ENCODE measurements at regions not wholly inside any gene's neighbourhood (a gene's known extent, or its start where the extent isn't known, plus 50 kb on each side); places are given as distances from the start of the nearest gene placed in this dataset.
"Not testable (repeated sequence)": the region's sequence is repeated elsewhere in the genome, so short reads cannot be mapped to it uniquely, and the experiment has no call there.

DNA sequence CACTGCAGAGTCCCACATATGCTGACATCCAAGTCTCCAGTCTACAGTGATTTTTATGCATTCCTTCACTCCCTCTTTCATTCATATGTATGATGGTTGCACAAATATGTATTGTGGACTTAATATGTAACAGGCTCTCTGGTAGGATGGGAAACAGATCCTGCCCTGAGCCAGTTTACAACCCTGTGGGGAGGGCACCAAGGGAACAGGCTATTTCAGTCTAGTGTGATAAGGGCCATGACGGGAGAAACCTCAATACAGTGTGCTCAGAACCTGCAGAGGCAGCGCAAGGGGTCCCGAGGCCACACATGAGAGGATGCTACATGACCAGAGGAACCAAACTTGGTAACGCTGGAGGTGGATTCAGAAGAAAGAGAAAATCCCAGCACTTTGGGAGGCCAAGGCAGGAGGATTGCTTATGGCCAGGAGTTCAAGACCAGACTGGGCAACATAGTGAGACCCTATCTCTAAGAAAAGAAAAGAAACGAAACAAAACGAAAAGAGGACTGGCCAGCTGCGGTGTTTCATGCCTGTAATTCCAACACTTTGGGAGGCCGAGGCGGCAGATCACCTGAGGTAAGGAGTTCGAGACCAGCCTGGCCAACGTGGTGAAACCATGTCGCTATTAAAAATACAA is 249.8 kb upstream of the JARID2 start:
- DNase-seq (ENCODE audit: low read depth in 2 of 2): no peak

DNA sequence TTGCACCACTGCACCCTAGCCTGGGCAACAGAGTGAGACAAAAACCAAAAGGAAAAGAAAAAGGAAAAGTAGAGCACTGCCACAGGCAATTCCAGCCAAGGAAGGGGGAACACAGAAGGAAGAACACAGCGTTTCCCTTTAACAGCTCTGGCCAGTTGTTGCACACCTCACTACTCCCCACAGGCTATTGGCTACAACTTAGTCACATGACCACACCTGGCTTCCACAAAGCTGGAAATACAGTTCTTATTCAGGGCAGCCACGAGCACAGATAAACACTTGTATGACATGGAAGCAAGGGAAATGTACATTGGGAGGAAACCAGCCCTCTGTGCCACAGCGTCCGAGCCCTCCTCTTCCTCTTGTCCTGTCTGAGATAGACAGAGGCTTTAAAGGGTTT is 249.0 kb upstream of the JARID2 start:
- no peak for DNase-seq (ENCODE audit: low read depth in 2 of 2)

GRCh38 chr6:14997507-14997906 is 248.4 kb upstream of the JARID2 start:
- DNase-seq (ENCODE audit: low read depth in 2 of 2): no peak

GRCh38 chr6:14999106-14999505 is 246.8 kb upstream of the JARID2 start:
- no peak for DNase-seq (ENCODE audit: low read depth in 2 of 2)

GRCh38 chr6:15001326-15001910 is 244.5 kb upstream of the JARID2 start:
- no peak for DNase-seq (ENCODE audit: low read depth in 2 of 2)

DNA sequence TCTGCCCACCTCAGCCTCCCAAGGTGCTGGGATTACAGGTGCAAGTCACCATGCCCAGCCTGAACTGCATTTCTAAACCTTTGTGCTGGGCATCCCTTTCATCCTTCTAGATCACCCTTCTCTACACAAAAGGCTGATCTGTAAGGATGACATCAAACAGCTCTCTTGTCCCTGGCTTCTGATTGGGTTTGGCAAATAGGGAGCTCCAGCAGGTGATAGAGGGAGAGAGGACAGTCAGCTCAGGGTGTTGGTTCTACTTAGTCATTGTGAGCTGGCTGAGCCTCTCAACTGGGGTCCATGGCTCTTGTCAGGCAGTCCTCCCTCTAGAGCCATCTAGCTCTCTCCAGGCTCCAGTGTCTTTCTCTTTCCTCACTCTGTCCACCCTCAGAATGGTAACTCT is 237.6 kb upstream of the JARID2 start:
- no peak for DNase-seq (ENCODE audit: low read depth in 2 of 2)

- DNase-seq (ENCODE audit: low read depth in 2 of 2): no peak
Observed at GRCh38 chr6:15014958-15015357, 230.9 kb upstream of the JARID2 start.

DNA sequence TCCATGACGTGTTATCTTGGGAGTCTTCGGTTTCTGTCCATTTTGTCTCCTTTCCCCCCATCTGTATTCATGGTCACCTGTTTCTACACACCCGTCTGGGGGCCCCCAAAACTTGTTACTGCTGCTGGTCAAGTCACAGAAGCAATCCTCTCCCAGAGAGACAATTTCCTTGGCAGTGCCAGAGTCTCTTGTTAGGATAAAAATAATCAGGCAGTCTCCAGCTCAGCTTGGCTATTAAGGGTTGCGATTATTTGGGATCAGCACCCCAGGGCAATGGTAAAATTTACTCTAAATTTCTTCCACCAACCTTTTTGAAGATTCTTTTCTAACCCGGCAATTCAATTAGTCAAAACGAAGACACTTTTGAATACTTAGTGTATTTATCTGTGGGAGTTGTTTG is 229.1 kb upstream of the JARID2 start:
- DNase-seq (ENCODE audit: low read depth in 2 of 2): no peak

DNA sequence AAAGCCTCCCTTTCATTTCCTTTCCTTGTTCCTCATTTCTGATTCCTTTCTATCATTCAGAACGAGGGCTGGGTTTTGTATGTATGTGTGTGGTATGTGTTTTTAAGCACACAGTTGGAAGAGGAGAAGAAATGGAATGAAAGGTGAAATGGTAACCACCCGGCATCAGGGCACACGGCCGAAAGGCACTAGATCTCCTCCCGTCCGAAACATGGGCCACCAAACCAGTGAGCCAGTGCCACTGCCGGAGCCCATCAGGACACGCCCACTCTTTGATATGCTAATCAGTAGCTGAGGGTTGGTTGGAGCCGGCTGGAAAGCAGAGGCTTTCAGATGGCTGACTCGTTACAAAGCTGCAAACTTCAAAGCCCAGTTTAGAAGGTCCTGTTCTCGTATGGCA is 228.6 kb upstream of the JARID2 start:
- DNase-seq (ENCODE audit: low read depth in 2 of 2): no peak

GRCh38 chr6:15017803-15018202 is 228.1 kb upstream of the JARID2 start:
- no peak for DNase-seq (ENCODE audit: low read depth in 2 of 2)

DNA sequence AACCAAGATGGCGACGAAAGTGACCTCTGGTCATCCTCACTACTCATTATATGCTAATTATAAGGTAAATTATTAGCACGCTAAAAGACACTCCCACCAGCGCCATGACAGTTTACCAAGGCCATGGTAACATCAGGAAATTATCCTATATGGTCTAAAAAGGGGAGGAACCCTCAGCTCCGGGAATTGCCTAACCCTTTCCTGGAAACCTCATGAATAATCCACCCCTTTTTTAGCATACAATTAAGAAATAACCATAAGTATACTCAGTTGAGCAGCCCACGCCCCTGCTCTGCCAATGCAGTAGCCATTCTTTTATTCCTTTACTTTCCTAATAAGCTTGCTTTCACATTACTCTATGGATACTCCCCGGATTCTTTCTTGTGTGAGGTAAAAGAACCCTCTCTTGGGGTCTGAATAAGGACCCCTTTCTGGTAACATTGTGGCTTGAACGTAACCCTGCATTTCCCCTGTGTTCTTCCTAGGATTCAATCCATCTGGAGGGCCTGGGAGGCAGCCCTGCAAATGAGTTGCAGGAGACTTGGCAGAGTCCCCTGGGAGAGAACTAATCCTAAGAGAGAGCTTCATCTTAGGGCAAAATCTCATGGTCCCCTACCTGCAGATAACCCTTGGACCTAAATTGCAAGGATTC is 225.6 kb upstream of the JARID2 start:
- DNase-seq (ENCODE audit: low read depth in 2 of 2): no peak

GRCh38 chr6:15021074-15021473 is 224.8 kb upstream of the JARID2 start:
- no peak for DNase-seq (ENCODE audit: low read depth in 2 of 2)

DNA sequence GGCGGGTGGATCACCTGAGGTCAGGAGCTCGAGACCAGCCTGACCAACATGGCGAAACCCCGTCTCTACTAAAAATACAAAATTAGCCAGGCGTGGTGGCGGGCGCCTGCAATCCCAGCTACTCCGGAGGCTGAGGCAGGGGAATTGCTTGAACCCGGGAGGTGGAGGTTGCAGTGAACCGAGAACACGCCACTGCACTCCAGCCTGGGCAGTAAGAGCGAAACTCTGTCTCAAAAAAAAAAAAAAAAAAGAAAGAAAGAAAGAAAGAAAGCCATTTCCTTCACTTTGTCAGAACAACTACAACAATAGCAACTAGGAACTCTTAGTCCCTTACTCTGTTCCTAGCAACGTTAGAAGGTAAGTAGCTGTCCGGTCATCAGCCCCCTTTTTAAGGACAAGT is 222.9 kb upstream of the JARID2 start:
- not testable (repeated sequence) for DNase-seq (ENCODE audit: low read depth in 2 of 2)

- DNase-seq (ENCODE audit: low read depth in 2 of 2): peak; percentile 65 to 69
Observed at GRCh38 chr6:15023448-15023847, 222.4 kb upstream of the JARID2 start.

GRCh38 chr6:15025446-15025845 is 220.4 kb upstream of the JARID2 start:
- DNase-seq (ENCODE audit: low read depth in 2 of 2): no peak

GRCh38 chr6:15026832-15027231 is 219.0 kb upstream of the JARID2 start:
- no peak for DNase-seq (ENCODE audit: low read depth in 2 of 2)

DNA sequence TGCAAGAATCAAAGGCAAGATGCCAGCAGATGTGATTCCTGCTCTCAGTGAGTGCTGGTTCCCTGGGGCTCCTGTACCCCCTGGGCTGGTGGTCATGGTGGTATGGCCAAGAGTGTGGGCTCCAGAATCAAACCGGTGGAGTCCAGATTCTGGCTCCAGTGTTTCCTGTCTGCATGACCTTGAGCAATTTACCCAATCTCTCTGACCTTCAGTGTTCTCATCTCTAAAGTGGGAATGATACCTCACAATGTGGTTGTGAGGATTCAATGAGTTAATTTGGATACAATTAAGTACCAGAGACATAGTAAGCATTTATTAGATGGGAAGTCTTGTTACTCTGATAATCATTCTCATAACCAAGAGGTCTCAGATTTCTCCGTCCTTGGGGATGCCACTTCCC is 218.4 kb upstream of the JARID2 start:
- DNase-seq (ENCODE audit: low read depth in 2 of 2): no peak

GRCh38 chr6:15032015-15032414 is 213.9 kb upstream of the JARID2 start:
- DNase-seq (ENCODE audit: low read depth in 2 of 2): no peak

- no peak for DNase-seq (ENCODE audit: low read depth in 2 of 2)
Observed at GRCh38 chr6:15033850-15034203, 212.0 kb upstream of the JARID2 start.

- no peak for DNase-seq (ENCODE audit: low read depth in 2 of 2)
Observed at GRCh38 chr6:15036690-15037245, 209.1 kb upstream of the JARID2 start.

DNA sequence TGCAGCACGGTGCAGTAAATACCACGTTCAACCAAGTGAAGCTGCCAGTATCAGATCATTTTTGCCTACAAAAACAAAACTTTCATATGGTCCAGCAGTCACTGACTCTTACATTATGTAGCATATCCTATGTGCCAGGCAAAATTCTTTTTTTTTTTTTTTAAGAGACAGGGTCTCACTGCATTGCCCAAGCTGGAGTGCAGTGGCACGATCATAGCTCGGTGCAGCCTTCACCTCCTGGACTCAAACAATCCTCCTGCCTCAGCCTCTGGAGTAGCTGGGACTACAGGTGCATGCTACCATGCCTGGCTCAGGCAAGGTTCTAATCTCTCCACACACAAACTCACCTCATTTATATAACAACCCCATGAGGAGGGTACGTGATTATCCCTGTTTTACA is 208.6 kb upstream of the JARID2 start:
- no peak for DNase-seq (ENCODE audit: low read depth in 2 of 2)

GRCh38 chr6:15038013-15038791 is 207.7 kb upstream of the JARID2 start:
- no peak for DNase-seq (ENCODE audit: low read depth in 2 of 2)

DNA sequence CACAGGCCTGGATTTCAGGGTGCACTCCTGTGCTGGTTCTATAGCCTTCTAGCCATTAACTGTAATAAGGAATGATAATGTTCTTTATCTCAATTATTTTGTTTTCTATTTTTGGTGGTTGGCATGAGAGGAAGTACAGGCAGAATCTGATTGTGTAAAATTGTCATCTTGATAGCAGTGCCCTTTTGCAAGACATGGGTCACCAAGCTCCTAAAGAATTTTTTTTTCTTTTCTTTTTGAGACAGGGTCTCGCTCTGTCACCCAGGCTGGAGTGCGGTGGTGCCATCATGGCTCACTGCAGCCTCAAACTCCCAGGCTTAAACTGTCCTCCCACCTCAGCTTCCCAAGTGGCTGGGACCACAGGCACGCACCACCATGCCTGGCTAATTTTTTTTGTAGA is 206.7 kb upstream of the JARID2 start:
- no peak for DNase-seq (ENCODE audit: low read depth in 2 of 2)
